Left kidney (tissue), 1 donor: ENCODE measurements at regions not wholly inside any gene's neighbourhood (a gene's known extent, or its start where the extent isn't known, plus 50 kb on each side); places are given as distances from the start of the nearest gene placed in this dataset.

Source experiments
- DNase-seq: peaks from one replicate; pipeline ENCODE4 v3.0.0-alpha.2; 2013

DNA sequence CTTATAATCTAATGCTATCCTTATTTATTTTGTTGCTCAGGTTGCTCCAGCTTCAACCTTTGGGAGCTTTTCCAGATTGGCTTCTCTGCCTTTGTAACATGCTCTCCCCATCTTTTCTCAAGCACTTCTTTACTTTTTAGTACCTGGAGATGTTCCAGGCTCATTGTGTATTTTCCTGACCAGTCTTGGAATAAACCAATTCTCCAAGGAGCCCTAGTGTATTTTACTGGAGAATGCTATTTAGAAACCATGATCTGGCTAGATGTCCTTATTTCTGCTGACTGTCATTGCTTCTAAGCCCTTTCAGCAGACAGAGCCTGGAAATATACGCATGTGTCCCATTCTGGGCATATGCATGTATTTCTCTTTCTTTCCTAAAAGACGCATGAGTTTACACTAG lies 95.7 kb downstream of the EMX2 start:
- no peak for DNase-seq

DNA sequence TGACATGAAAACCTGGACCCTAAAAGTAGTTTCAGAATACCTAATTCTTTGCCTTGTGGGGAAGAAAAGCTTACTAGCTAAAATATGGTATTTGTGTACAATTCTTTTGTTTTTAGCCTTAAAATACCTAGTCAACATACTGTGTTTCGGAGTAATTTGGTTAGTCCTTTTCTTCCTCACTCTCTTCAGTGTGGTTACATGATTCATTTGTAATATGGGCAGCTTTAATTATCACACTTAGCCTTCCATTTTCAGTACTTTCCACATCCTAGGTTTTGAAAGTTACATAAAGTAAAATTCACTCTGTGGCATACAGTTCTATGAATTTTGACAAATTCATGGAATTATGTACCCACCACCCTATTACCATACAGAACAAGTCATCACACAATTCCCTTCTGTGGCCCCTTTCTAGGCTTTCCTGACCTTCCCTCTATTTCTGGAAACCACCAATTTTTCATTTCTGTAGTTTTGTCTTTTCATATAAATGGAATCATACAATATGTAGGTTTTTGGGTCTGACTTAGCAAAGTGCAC lies 96.2 kb downstream of the EMX2 start:
- DNase-seq, result no peak

DNA sequence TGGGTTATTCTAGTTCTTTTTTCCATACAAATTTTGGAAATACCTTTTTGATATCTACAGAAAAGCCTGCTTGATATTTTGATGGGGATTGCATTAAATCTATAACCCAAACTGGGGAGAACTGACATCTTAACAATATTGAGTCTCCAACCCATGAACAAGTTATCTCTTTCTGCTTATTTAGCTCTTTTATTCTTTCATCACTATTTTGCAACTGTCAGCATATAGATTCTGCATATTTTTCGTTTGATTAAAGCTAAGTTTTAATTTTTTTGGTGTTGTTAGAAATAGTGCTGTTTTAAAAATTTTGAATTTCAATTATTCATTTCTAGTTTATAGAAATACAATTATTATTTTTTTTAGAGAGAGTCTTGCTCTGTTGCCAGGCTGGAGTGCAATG lies 97.9 kb downstream of the EMX2 start:
- DNase-seq, result no peak

DNA sequence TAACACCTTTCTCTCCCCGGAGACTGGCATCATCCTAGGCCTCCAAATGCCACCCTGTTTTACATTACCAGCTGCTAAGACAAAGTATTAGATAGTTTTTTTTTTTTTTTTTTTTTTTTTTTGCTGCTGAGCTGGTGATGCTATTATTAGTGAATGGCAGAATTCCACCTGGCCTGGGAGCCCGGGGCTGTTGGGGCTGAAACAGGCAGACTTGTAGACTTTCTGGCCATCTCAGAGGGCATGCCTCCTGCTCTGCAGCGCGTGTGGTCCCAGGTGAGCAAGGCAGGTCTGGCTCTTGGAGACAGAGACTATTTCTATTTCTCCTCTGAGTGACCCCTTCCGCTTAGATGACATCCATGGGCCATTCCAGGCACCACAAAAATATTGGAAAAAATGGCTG lies 104.2 kb downstream of the EMX2 start:
- DNase-seq, result no peak

DNA sequence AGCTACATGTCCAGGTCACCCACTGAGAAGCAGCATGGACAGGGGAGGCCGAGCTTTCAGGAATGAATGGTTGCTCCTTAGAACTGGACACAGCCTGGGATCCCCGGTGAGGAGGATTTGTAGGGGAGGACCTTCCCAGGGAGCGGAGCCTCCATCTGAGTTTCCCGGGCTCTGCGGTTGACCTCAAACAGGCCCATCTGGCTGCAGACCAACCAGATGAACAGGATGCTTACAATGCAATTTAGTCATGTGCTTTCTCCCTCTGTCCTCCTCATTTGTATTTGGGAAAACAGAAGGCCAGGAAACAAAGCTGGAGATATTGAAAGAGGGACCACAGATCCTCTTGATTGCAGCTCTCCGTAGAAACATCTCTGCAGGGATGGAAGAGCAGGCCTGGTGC lies 104.8 kb downstream of the EMX2 start:
- no peak for DNase-seq

DNA sequence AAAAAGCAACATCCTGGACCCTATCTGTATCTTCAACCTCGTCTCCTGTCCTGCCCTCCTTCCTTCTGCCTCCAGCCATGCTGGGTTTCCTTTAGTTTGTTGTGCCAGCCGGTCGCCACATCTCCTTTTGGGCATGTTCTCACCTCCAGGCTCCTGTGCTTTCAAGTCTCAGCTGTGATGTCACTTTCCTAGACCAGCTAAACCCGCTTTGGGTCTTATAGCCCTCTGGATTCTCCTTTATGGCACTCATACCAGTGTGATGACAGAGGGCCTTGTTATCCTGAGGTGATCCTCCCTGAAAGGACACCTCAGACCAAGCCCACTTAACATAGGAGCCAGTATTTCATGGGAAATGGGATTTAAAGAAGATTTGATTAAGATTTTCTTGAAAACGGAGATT lies 108.6 kb downstream of the EMX2 start:
- no peak for DNase-seq

DNA sequence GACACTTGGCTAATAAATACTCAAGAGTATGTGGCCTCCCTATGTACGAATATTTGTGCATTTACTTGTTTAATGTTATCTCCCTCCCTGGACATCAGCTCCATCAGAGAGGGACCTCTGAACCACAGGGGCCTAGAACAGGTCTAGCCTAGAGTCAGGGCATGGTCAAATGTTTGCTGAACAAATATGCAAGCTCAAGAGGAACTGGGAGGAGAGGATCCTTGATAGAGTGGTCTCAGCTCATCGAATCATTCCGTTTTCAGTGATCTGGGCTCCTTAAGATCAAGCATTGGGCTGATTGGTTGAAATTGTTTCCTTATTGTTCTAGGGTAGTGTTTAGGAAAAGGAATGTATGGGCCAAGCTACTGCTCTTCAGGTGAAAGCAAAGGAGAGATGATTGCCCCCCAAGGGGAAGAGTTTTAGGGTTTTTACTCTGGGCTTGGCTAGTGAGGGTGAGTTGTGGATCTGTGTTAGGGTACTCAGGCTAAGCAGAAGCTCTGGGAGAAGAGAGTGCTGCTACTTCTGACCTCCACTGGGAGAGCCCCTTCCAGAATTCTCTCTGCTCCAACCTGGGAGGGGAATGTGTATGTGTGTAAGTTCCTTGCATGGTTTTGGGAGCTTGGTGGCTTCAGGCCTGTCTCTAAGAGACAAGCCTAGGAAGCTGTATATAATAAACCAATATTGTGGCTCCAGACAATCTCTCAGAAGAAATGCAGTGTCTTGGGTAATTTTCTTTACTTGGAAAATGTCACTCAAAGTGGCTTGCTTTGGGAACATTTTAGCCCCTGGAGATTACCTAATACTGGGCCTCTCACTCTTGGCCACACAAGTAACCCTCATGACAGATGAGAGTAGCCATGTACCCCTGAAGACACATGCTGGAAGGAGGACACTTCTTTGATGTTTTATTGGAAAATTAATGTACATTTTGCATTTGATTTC lies 110.0 kb downstream of the EMX2 start:
- DNase-seq, result no peak

DNA sequence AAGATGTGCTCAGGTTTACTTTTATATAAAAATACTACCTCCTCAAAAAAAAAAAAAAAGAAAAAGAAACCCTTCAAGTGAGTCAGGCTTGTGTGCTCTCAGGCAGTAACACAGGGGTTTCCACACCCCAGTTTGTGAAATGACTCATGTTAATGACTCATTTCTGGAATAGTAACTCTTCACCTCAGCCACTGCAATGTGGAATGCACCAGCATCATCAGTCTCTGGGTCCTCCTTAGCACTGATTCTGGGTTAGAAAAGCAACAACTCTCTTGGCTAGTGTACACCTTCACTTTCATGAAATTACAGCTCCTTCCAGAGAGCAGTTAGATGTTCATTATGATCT lies 110.6 kb downstream of the EMX2 start:
- DNase-seq, result no peak

DNA sequence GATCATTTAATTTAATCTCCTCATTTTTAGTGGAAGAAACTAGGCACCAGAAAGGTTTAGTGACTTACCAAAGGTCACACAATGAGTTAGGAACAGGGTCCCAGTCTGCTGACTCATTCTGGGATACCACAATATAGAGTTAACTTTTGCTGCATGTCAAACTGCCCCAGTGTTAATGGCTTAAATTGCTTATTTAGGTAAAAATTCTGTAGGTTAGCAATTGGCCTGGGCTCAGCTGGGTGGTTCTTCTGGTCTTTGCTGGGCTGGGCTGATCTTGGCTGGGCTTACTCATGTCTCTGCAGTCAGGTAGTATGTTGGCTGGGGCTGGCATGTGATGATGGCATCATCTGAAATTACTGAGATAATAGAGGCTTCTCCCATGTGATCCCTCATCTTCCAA lies 111.6 kb downstream of the EMX2 start:
- DNase-seq, result no peak

DNA sequence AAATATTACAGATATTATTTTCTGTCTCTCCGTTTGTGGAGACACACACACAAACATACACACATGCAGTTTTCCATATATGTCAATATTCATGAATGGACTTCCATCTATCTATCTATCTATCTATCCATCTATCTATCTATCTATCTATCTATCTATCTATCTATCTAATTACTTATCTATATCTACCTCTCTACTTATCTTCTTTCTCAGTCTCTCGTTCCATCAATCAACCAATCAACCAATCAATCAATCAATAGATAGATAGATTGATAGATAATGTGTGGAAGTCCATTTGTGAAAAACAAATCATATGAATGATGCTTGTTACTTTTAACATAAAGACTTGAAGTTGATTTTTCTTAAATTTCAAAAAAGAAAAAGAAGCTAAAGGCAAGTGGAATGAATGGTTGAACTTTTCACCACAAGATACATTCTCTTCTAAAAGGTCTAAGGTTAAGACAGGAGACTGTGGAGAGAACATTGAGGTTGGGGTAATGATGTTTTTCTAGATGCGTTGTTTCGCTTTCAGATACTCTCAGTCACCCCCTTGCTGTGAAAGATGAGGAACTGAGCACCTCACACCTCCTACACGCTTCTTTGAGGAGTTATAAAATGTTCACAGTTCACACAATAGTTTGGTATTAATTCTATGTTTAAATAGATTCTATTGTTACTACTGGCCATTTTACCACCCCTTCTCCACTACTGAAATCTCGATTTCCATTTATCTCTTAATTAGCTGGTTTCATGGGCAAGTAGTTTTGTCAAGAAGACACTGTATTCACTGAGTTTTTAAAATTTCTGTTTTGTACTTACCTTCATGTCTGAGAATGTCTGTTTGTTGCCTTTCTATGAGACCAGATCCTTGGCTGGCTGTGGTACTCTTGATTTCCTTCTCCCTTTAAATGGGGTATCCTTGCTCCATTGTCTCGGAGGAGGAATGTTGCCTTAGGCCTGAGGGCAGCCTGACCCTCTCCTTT lies 114.1 kb downstream of the EMX2 start:
- DNase-seq, result no peak

DNA sequence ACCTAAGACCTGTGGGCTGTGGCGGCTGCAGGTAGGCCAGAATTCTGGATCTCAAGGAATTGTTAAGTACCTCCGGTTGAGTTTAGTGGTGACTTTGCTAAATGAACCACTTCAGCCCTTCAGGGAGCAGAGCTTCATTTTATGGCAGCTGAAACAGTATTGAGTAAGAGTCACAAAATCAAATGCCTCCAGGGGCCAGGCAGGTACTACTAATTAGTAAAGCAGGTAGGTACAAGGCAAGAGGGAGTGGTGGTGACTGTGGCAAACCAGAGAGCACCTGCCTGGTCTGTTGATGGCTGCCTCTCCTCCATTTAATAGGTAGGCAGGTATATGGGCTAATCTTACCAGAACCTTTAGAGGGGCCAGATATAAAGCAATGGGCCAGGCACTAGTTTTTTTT lies 118.8 kb downstream of the EMX2 start:
- no peak for DNase-seq

DNA sequence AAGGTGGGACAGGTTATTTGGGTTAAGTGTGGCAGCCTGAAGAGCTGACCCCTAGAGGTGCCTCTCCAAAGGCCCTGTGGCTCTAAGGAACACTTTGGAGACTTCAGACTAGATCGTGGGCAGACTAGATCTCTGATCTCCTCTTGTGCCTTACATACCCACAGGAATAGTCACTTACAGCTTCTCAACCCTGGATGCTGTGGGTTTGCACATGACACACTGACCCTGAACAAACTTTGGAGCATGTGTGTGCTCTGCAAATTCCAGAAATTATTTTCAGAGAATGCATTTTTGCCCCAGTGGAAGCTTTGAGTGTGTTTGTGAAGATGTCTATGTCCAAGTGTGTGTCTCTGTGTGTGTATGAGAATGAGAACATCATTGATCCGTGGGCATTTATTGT lies 119.6 kb downstream of the EMX2 start:
- no peak for DNase-seq

DNA sequence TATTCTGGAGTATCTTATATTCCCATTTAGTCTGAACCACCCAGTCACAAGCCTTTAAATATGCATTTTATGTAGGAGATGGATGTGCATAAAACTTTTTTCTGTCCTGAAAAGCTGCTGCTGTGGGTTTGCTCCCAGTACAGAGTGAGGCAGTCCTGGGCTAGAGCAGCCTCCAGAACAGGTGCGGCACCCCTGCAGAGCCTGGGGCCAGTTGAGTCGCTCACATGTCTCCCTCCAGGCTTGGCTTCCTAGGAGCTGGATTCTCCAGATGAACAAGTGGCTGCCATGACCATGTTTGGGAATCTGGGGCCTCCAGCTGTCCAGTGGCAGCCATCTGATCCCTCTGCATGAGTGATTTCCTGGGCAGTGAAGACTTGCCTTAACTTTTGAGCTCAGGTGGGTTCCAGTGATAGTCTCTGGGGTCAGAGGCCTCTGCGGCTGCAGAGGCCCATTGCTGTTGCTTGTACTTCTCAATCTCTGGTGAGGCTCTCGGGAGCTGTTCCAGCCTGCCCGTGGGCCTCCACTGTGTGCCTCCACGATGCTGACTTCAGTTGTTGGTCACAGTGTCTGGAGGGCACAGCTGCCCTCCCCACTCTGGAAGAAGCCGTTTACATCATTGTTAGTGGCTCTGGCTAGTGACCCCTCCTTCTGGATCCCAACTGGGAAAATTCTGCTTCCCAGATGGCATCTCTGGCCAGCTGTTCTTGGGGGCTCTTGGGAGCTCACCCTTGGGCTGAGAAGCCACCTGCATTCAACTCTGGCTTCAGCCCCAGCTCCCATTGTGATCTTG lies 120.4 kb downstream of the EMX2 start:
- DNase-seq, result no peak

DNA sequence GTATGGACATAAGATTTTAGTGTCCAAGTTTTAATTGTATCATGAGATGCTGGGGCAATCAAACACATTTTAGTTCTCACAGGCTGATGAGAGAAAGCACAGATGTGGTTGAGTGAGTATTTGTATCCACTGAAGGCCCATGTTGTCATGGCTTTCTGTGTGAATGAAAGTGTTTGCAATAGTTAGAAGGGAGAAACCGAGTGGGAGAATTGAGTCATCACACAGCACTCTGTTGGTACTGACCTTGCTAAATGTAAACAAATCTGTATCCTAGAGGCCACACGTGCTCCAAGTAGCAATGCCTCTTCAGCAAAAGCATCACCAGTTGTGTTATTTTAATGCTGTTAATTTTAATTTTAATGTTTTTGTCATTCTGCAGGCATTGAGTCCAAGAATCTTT lies 121.2 kb downstream of the EMX2 start:
- no peak for DNase-seq

DNA sequence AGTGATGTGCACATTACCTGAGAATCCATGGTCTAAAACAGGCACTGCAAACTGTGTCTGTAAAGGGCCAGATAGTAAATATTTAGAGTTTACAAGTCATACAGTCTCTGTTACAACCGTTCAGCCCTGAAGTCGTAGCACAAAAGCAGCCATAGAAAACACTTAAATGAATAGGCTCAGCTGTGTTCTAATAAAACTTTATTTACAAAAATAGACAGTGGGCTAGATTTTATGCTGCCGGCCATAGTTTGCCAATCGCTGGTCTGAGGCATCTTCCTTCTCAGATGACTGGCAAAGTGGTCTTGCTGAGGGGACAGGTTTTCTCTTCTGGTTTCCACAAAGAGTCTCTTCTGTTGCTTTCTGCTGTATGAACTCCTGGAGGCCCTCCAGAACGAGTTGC lies 121.7 kb downstream of the EMX2 start:
- DNase-seq, result no peak

DNA sequence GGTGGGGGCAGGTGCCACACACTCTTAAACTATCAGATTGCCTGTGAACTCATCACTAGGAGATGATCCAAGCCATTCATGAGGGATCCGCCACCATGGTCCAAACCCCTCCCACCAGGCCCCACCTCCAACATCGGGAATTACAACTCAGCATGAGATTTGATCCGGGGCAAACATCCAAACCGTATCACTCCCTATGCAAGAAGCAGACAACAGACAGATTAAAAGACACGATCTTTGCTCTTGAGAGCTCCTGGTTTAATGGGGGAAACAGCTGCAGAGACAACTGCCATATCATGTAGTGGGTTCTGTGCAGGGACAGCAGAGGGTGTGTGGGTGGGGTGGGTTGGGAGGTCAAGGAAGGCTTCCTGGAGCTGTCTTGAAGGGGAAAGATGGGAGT lies 123.6 kb downstream of the EMX2 start:
- DNase-seq, result no peak

DNA sequence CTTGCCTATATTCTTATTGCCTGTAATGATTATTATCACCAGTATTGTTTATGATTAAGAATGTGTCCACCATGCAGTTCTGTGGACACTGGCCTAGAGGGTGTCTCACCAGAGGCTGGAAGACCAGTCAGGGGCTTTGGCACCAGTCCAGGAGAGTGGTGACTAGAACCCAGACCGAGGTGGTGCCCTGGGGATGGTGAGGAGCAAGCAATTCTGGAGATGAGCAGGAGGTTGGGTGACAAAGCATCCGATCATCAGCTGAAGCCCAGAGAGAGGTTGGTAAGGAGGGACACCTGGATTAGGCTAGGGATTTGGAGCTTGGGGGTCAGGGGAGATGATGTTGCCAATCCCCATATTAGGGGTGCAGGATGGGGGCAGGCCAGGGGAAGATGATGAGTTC lies 124.4 kb downstream of the EMX2 start:
- DNase-seq, result no peak

DNA sequence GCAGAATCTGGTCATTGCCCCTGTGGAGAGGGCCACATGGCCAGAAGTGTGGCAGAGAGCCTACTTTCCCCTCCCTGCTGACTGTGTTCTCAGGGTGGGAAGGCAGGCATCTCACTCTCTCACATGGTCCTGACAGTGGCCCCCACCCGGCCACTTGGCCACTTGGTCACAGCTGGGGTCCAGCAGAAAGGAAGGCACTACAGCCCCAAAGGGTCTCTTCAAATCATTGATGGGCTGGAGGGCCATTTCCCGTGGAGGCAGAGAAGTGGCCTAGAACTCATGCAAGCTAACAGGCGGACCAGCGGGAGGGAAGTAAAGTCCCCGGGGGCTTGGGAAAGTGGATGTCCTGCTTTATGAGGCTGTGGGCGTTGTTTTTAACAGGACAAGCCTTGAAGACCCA lies 125.3 kb downstream of the EMX2 start:
- DNase-seq, result no peak

DNA sequence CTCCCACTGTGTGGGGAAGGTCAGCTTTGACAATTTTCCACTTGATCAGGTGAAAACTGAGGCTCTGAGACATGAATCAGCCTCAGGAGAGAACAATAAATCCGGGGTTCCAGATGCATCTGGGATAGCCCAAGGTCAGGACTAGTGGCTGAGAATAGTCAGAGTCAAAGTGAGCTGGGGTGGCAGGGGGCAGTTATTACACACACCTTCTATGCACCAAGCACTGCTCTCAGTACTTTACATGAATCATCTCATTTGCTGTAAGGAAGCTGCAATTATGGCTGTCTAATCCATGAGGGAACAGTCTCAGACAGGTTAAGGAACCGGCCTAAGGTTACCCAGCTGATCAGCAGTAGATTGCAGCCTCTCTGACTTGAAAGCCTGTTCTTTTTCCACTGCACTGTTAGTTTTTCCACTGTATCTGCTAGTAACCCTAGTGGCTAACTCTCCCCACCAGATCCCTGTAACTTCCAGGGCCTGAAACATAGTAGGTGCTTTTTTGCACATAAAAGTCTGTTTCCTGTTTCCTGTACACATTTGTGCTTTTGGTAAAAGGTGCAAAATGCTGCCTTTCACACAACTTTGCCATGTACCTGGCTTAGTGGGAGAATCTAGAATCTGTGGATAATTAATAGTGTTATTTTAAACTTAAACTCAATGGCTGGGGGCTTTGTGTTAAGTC lies 125.9 kb downstream of the EMX2 start:
- DNase-seq, result no peak

DNA sequence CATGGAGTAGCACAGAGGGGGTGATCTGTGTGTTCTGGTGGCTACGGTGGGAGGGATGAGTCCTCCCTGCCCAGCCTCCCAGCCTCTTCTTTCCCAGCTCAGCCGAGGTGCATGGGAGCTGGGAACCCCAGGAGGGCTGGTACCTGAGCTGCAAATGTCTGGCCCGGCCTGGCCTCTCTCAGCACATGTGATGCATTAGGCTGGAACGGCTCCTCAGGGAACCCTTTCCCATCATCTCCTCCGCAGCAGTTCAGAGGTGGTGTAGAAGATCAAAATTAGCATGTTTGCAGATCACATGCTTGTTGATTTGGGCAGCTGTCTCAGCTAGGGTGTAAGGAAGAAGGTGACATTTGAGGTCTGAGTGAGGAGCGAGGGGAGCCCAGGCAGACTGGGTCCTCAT lies 126.6 kb downstream of the EMX2 start:
- no peak for DNase-seq

DNA sequence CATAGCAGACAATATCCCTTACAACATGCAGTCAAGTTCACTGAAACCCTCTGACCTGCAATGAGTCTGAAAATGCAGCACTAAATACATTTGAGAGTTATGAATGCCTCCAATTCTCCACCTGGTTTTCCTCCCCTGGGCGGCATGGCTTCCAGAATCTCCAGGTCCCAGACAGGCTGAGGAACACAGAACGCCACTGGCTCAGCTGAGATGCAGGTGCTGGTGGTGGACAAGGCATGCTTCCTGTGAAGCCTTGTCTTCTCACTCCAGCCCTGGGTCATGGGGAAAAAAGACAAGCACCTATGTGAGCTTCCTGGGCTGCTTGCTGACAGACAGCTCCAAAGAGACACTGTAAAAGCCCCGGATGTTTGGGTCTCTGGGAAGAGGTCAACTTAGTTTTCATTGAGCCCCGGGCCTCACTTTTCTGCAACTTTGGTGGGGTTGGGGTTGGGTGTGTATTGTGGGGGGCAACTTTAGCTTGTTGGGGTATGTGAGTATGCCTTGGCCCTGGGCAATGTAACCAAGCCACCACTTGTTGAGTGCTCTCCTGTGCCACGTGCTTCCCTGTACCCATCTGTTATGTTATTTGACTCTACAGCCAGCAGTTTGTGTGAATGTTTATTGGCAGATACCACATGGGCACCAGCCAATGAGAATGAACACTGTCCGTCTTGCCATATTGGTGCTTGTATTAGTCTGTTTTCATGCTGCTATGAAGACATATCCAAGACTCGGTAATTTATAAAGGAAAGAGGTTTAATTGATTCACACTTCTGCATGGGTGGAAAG lies 127.8 kb downstream of the EMX2 start:
- no peak for DNase-seq
